ENCODE measurements at regions not wholly inside any gene's neighbourhood (a gene's known extent, or its start where the extent isn't known, plus 50 kb on each side); places are given as distances from the start of the nearest gene placed in this dataset.

GRCh38 chr14:28245216-28245615 lies 521.4 kb upstream of the FOXG1 start:
- TF ChIP-seq CTCF (IDR thresholded peaks at IDR 0.05; ENCODE audit: low read depth, low read length, poor library complexity, severe bottlenecking) (no peak), EZH2phosphoT487 (IDR thresholded peaks at IDR 0.05; ENCODE audit: borderline replicate concordance, low read length) (no peak)

Data from DOHH2 (cell line).